Ishikawa (cell line): ENCODE measurements at regions not wholly inside any gene's neighbourhood (a gene's known extent, or its start where the extent isn't known, plus 50 kb on each side); places are given as distances from the start of the nearest gene placed in this dataset.

Experiments
- CEBPB ChIP-seq: IDR thresholded peaks from 2 replicates; pipeline ENCODE4 v1.6.1; 2012
- CREB1 ChIP-seq: IDR thresholded peaks from 2 replicates; pipeline ENCODE4 v1.6.1; 2012; ENCODE audit warnings: low read depth
- EGR1 ChIP-seq: IDR thresholded peaks from 2 replicates; pipeline ENCODE4 v1.6.1; 2012
- EP300 ChIP-seq: IDR thresholded peaks from 2 replicates; pipeline ENCODE4 v1.6.1; 2012; ENCODE audit warnings: borderline replicate concordance
- FOXM1 ChIP-seq: IDR thresholded peaks from 2 replicates; pipeline ENCODE4 v1.6.1; 2012; ENCODE audit warnings: low read depth, borderline replicate concordance
- MAX ChIP-seq: IDR thresholded peaks from 2 replicates; pipeline ENCODE4 v1.6.1; 2012
- NFIC ChIP-seq: IDR thresholded peaks from 2 replicates; pipeline ENCODE4 v1.6.1; 2012
- RAD21 ChIP-seq: IDR thresholded peaks from 2 replicates; pipeline ENCODE4 v1.6.1; 2012; ENCODE audit warnings: low read depth
- REST ChIP-seq: IDR thresholded peaks from 2 replicates; pipeline ENCODE4 v1.6.1; 2012; ENCODE audit warnings: low read depth, mild to moderate bottlenecking
- TAF1 ChIP-seq: IDR thresholded peaks from 2 replicates; pipeline ENCODE4 v1.6.1; 2012; ENCODE audit warnings: low read depth, mild to moderate bottlenecking
- TCF12 ChIP-seq: IDR thresholded peaks from 2 replicates; pipeline ENCODE4 v1.6.1; 2012; ENCODE audit warnings: low read depth
- TEAD4 ChIP-seq: IDR thresholded peaks from 2 replicates; pipeline ENCODE4 v1.6.1; 2012
- USF1 ChIP-seq: IDR thresholded peaks from 2 replicates; pipeline ENCODE4 v1.6.1; 2012
- YY1 ChIP-seq: IDR thresholded peaks from 2 replicates; pipeline ENCODE4 v1.6.1; 2012; ENCODE audit warnings: low read depth
- ZBTB7A ChIP-seq: IDR thresholded peaks from 2 replicates; pipeline ENCODE4 v1.6.1; 2012; ENCODE audit warnings: low read depth

GRCh38 chr7:29619111-29619510 lies 55.5 kb downstream of the PRR15 start:
- TF ChIP-seq CEBPB = no peak
- no peak for TF ChIP-seq EP300
- no peak for TF ChIP-seq TCF12
- TF ChIP-seq MAX = no peak
- no peak for TF ChIP-seq EGR1
- TF ChIP-seq CREB1 = no peak
- no peak for TF ChIP-seq NFIC
- TF ChIP-seq TAF1 = no peak
- no peak for TF ChIP-seq ZBTB7A
- no peak for TF ChIP-seq RAD21
- TF ChIP-seq USF1 = no peak
- TF ChIP-seq REST = no peak
- no peak for TF ChIP-seq FOXM1
- no peak for TF ChIP-seq YY1
- TF ChIP-seq TEAD4 = no peak

- TF ChIP-seq TEAD4 (no peak), USF1 (no peak), TAF1 (no peak), FOXM1 (no peak), REST (no peak), CEBPB (no peak), MAX (no peak), ZBTB7A (no peak), NFIC (no peak), TCF12 (no peak), EGR1 (no peak), EP300 (no peak), CREB1 (no peak), RAD21 (no peak), YY1 (no peak)
These were observed 56.4 kb downstream of the PRR15 start for GRCh38 chr7:29619848-29620555.

- TF ChIP-seq NFIC (no peak), TEAD4 (no peak), CEBPB (no peak), TAF1 (no peak), USF1 (no peak), ZBTB7A (no peak), RAD21 (no peak), EP300 (no peak), CREB1 (no peak), YY1 (no peak), EGR1 (no peak), MAX (no peak)
These were observed 56.9 kb downstream of the PRR15 start for GRCh38 chr7:29620556-29620930.

- TF ChIP-seq FOXM1 (no peak), YY1 (no peak), USF1 (no peak), MAX (no peak), REST (no peak), TEAD4 (peak; percentile 42; the same call in 1 of the 2 replicates), TAF1 (no peak), CREB1 (no peak), RAD21 (0 out of 2 replicates have a peak, but pooled peaks have one; percentile 5), TCF12 (no peak; the same call in 1 of the 2 replicates), ZBTB7A (no peak), NFIC (peak; percentile 67), EP300 (0 out of 2 replicates have a peak, but pooled peaks have one; percentile 52), CEBPB (no peak), EGR1 (no peak)
These were observed 59.0 kb downstream of the PRR15 start for GRCh38 chr7:29622335-29623265.
